ENCODE measurements at regions not wholly inside any gene's neighbourhood (a gene's known extent, or its start where the extent isn't known, plus 50 kb on each side); places are given as distances from the start of the nearest gene placed in this dataset.

DNA sequence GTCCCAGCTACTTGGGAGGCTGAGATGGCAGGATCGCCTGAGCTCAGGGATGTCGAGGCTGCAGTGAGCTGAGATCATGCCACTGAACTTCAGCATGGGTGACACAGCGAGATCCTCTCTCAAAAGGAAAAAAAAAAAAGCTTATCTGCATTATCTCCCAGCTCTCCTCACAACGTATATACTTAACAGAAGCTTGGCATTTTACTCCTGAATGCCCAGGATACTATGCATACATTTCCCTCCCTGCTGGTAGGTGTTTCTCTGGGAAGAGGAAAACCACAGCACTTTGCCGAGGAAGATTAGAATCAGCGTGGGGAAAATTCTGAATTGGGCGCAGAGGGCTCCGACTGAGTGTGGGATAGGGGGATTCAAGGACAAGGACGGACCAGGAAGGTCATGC lies 800.6 kb downstream of the DHX35 start:
- Histone ChIP-seq H3K27ac (ENCODE audit: low read depth in 1 of 2, low read length in 2 of 2) (no peak overlapping the region), H3K27me3 (ENCODE audit: control insufficient read depth in 2 of 2, insufficient read depth in 2 of 2, low read length in 2 of 2) (no peaks in the 10 kb centered on the region), H2AFZ (ENCODE audit: insufficient read depth, low read depth, low read length, poor library complexity, severe bottlenecking) (no peak overlapping the region), H3K9ac (ENCODE audit: insufficient read depth, low read length, poor library complexity, severe bottlenecking) (no peak overlapping the region), H3K79me2 (ENCODE audit: insufficient read depth, low read length) (no peaks in the 10 kb centered on the region), H3K4me1 (ENCODE audit: control insufficient read depth in 1 of 2, insufficient read depth in 2 of 2, low read length in 2 of 2) (no peaks in the 10 kb centered on the region), H3K4me3 (replicated peaks in 1 of 3; ENCODE audit: low read depth in 2 of 3, low read length in 3 of 3) (no peak overlapping the region), H3K36me3 (replicated peaks in 1 of 2; ENCODE audit: control insufficient read depth in 1 of 2, insufficient read depth in 2 of 2, low read length in 2 of 2) (no peaks in the 10 kb centered on the region), H3K9me3 (replicated peaks in 1 of 2; ENCODE audit: control insufficient read depth in 1 of 2, insufficient read depth in 1 of 2, low read length in 2 of 2) (peaks cover 3 to 6% of the 10 kb centered on the region in 2 donors), H3K4me2 (replicated peaks; ENCODE audit: extremely low read depth, low read length, poor library complexity, severe bottlenecking) (no peak overlapping the region), H4K20me1 (ENCODE audit: insufficient read depth, low read length) (no peaks in the 10 kb centered on the region)
- Mint-ChIP-seq H3K4me1 (no peaks in the 10 kb centered on the region), H3K27ac (no peak overlapping the region), H3K9me3 (peaks cover 0 to 11% (median 4%) of the 10 kb centered on the region in 7 donors), H3K4me3 (peak overlapping the region in 1 of 2 donors; percentile 24), H3K27me3 (ENCODE audit: low read depth in 3 of 3) (peaks cover 0 to 3% (median 0%) of the 10 kb centered on the region in 3 donors), H3K36me3 (no peaks in the 10 kb centered on the region)
- intact Hi-C loops (cut with micrococcal nuclease): no loop called here
- WGBS (ENCODE audit: insufficient coverage): 65% methylated on average over 7 of the region's 9 CpGs
- TF ChIP-seq, protein P1, sequence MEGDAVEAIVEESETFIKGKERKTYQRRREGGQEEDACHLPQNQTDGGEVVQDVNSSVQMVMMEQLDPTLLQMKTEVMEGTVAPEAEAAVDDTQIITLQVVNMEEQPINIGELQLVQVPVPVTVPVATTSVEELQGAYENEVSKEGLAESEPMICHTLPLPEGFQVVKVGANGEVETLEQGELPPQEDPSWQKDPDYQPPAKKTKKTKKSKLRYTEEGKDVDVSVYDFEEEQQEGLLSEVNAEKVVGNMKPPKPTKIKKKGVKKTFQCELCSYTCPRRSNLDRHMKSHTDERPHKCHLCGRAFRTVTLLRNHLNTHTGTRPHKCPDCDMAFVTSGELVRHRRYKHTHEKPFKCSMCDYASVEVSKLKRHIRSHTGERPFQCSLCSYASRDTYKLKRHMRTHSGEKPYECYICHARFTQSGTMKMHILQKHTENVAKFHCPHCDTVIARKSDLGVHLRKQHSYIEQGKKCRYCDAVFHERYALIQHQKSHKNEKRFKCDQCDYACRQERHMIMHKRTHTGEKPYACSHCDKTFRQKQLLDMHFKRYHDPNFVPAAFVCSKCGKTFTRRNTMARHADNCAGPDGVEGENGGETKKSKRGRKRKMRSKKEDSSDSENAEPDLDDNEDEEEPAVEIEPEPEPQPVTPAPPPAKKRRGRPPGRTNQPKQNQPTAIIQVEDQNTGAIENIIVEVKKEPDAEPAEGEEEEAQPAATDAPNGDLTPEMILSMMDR (IDR thresholded peaks at IDR 0.05): no peak
- no peak for DNase-seq

DNA sequence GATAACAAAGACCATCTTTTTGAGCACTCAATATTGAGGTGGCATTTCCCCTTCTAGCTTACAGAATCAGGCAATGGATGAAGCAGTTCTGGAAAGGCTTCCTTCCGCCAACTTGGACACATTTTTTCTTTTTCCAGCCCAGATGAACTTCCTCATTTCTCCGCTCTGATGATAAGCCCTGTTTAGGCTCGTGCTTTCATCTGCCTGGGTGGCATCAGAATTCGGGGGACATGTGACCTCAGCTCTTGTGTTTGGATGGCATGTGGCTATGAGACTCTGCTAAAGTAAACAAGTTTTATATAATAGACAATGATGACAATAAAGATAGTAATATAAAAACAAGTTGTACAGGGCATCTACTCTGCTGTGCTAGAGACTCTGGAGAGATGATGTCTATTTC lies 796.7 kb downstream of the DHX35 start:
- Mint-ChIP-seq H3K4me3 (no peak overlapping the region), H3K36me3 (no peaks in the 10 kb centered on the region), H3K4me1 (no peaks in the 10 kb centered on the region), H3K27me3 (ENCODE audit: low read depth in 3 of 3) (peaks cover 0 to 2% (median 0%) of the 10 kb centered on the region in 3 donors), H3K9me3 (peaks cover 0 to 14% (median 4%) of the 10 kb centered on the region in 7 donors), H3K27ac (no peak overlapping the region)
- H3K27me3 ChIP-seq (ENCODE audit: control insufficient read depth in 2 of 2, insufficient read depth in 2 of 2, low read length in 2 of 2): no peaks in the 10 kb centered on the region
- no peak overlapping the region for H3K4me3 ChIP-seq (replicated peaks in 1 of 3; ENCODE audit: low read depth in 2 of 3, low read length in 3 of 3)
- H3K79me2 ChIP-seq (ENCODE audit: insufficient read depth, low read length): no peaks in the 10 kb centered on the region
- no peak overlapping the region for H2AFZ ChIP-seq (ENCODE audit: insufficient read depth, low read depth, low read length, poor library complexity, severe bottlenecking)
- no peaks in the 10 kb centered on the region for H3K4me1 ChIP-seq (ENCODE audit: control insufficient read depth in 1 of 2, insufficient read depth in 2 of 2, low read length in 2 of 2)
- TF ChIP-seq, protein P1 (IDR thresholded peaks at IDR 0.05): no peak
- H4K20me1 ChIP-seq (ENCODE audit: insufficient read depth, low read length): no peaks in the 10 kb centered on the region
- no peaks in the 10 kb centered on the region for H3K36me3 ChIP-seq (replicated peaks in 1 of 2; ENCODE audit: control insufficient read depth in 1 of 2, insufficient read depth in 2 of 2, low read length in 2 of 2)
- H3K9ac ChIP-seq (ENCODE audit: insufficient read depth, low read length, poor library complexity, severe bottlenecking): no peak overlapping the region
- H3K27ac ChIP-seq (ENCODE audit: low read depth in 1 of 2, low read length in 2 of 2): no peak overlapping the region
- intact Hi-C loops (cut with micrococcal nuclease): no loop called here
- peaks cover 0 to 6% of the 10 kb centered on the region in 2 donors for H3K9me3 ChIP-seq (replicated peaks in 1 of 2; ENCODE audit: control insufficient read depth in 1 of 2, insufficient read depth in 1 of 2, low read length in 2 of 2)
- WGBS (ENCODE audit: insufficient coverage): 0% methylated on average over 1 of the region's 4 CpGs
- no peak overlapping the region for H3K4me2 ChIP-seq (replicated peaks; ENCODE audit: extremely low read depth, low read length, poor library complexity, severe bottlenecking)
- no peak for DNase-seq
